Gastroesophageal sphincter (tissue), 3 donors: ENCODE measurements at regions not wholly inside any gene's neighbourhood (a gene's known extent, or its start where the extent isn't known, plus 50 kb on each side); places are given as distances from the start of the nearest gene placed in this dataset.

Source experiments
- EP300 ChIP-seq: sonication (generic); formaldehyde crosslinking; IDR thresholded peaks from one replicate; pipeline ENCODE4 v1.6.1; 2017; ENCODE audit warnings: antibody characterized with exemption, mild to moderate bottlenecking
- POLR2A ChIP-seq, 2 donors: fragments of 450-650 bp; IDR thresholded peaks; one replicate each; pipeline ENCODE4 v1.6.1; 2017; ENCODE audit warnings: antibody characterized with exemption in 2 of 2, mild to moderate bottlenecking in 2 of 2, moderate library complexity in 1 of 2
- POLR2AphosphoS5 ChIP-seq: sonication (generic); formaldehyde crosslinking; IDR thresholded peaks from one replicate; pipeline ENCODE4 v1.6.1; 2017; ENCODE audit warnings: antibody characterized with exemption
- TF ChIP-seq, protein P1 (sequence below), 4 experiments: fragments of 200-600 bp in 2 of 4; fragments of 450-650 bp in 2 of 4; sonication (generic) in 1 of 4; IDR thresholded peaks; one replicate each; pipeline ENCODE4 v1.5.1; 2017 to 2019; ENCODE audit warnings: antibody characterized with exemption in 4 of 4, mild to moderate bottlenecking in 2 of 4, moderate library complexity in 2 of 4

GRCh38 chr5:42985129-42986037 is 54.7 kb downstream of the ANXA2R start:
- TF ChIP-seq POLR2A (IDR thresholded peaks at IDR 0.05): no peak
- no peak for TF ChIP-seq POLR2AphosphoS5
- TF ChIP-seq, protein P1, sequence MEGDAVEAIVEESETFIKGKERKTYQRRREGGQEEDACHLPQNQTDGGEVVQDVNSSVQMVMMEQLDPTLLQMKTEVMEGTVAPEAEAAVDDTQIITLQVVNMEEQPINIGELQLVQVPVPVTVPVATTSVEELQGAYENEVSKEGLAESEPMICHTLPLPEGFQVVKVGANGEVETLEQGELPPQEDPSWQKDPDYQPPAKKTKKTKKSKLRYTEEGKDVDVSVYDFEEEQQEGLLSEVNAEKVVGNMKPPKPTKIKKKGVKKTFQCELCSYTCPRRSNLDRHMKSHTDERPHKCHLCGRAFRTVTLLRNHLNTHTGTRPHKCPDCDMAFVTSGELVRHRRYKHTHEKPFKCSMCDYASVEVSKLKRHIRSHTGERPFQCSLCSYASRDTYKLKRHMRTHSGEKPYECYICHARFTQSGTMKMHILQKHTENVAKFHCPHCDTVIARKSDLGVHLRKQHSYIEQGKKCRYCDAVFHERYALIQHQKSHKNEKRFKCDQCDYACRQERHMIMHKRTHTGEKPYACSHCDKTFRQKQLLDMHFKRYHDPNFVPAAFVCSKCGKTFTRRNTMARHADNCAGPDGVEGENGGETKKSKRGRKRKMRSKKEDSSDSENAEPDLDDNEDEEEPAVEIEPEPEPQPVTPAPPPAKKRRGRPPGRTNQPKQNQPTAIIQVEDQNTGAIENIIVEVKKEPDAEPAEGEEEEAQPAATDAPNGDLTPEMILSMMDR (IDR thresholded peaks at IDR 0.05): no peak
- no peak for TF ChIP-seq EP300
